GM13977 (cell line): ENCODE measurements at regions not wholly inside any gene's neighbourhood (a gene's known extent, or its start where the extent isn't known, plus 50 kb on each side); places are given as distances from the start of the nearest gene placed in this dataset.
"Not testable (repeated sequence)": the region's sequence is repeated elsewhere in the genome, so short reads cannot be mapped to it uniquely, and the experiment has no call there.

Source experiments
- DNase-seq: peaks from one replicate; pipeline ENCODE4 v3.0.0; 2012; ENCODE audit warnings: low spot score
- CTCF ChIP-seq: IDR thresholded peaks from 2 replicates; pipeline ENCODE4 v1.5.1; 2012; ENCODE audit warnings: mild to moderate bottlenecking, control low read depth; ENCODE audit not compliant: insufficient read depth; ENCODE audit errors: extremely low read depth, missing control alignments
- in situ Hi-C: fragments of 300-500 bp; cut with MboI; formaldehyde crosslinking; loops from one replicate; pipeline ENCODE4 v1.12.0; 2022; ENCODE audit warnings: low sequenced_read_pairs, low pct_unique_long_range_greater_than_20kb, mixed read lengths, inconsistent platforms; ENCODE audit not compliant: unreplicated experiment

GRCh38 chr4:128544272-128544671, 256.7 kb upstream of the PGRMC2 start:
- no peak for DNase-seq
- in situ Hi-C loops = no loop called here
- TF ChIP-seq CTCF = no peak

- in situ Hi-C loops = no loop called here
- no peak for DNase-seq
- no peak for TF ChIP-seq CTCF
These were observed 256.1 kb upstream of the PGRMC2 start for GRCh38 chr4:128543696-128544095.

DNA sequence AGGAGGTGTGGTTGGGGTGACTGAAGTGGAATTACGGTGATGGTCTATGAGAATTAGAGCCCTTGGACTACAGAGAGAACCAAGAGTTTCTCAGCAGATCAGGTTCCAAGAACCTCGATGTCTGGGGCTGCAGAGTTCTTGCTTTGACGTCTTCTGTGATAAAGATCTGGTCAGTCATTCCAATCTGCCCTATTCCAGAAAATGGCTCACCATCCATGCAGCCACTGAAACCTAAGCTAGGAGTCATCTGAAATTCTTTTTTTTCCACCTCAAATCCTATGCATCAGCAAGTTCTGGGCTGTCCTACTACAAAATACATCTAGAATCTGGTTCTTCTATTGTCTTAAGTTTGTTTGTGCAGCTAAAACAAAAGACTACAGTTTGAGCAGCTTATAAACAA, 254.4 kb upstream of the PGRMC2 start:
- DNase-seq = no peak
- TF ChIP-seq CTCF = no peak
- in situ Hi-C loops = no loop called here

GRCh38 chr4:128540122-128540521, 252.5 kb upstream of the PGRMC2 start:
- in situ Hi-C loops = no loop called here
- TF ChIP-seq CTCF = no peak

GRCh38 chr4:128538111-128538882, 250.7 kb upstream of the PGRMC2 start:
- no peak for DNase-seq
- in situ Hi-C loops = no loop called here
- no peak for TF ChIP-seq CTCF

More at GRCh38 chr4:128540122-128540521, 252.5 kb upstream of the PGRMC2 start:
- no peak for DNase-seq

DNA sequence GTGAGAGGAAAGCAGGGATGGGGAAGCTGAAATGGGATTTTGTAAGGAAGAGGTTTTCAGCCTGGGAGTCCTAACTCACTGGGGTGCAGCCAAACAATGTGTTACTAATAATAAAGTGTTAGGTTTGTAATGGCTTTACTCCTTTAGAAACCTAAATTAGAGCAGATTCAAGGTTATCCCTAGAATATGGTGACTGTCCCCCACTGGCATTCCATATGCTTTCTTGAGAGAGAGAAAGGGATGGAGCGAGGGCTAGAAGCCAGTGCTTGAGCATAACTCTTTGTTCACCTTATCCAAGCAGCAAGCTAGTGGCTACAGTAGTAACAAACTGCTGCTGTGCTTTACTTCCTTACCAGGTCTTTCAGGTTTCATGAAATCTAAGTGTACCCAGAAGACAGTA, 249.1 kb upstream of the PGRMC2 start:
- no peak for TF ChIP-seq CTCF
- in situ Hi-C loops = no loop called here

GRCh38 chr4:128535510-128535909, 247.9 kb upstream of the PGRMC2 start:
- DNase-seq, in situ Hi-C loops: not testable (repeated sequence)

More for the DNA sequence above, 249.1 kb upstream of the PGRMC2 start:
- DNase-seq = no peak
